Nucleus accumbens (tissue), 56 donors: ENCODE measurements at regions not wholly inside any gene's neighbourhood (a gene's known extent, or its start where the extent isn't known, plus 50 kb on each side); places are given as distances from the start of the nearest gene placed in this dataset.

Experiments
- DNase-seq, 56 donors: peaks; one replicate each; lab custom pipeline; 2025; lab: John Stamatoyannopoulos, UW

GRCh38 chr2:7930800-7931635 lies 750.8 kb upstream of the ID2 start:
- DNase-seq, result no peak

- no peak for DNase-seq
Observed at GRCh38 chr2:7931808-7932207, 750.0 kb upstream of the ID2 start.

- no peak for DNase-seq
Observed at GRCh38 chr2:7933672-7934071, 748.2 kb upstream of the ID2 start.

GRCh38 chr2:7934476-7934875 lies 747.4 kb upstream of the ID2 start:
- no peak for DNase-seq

- no peak for DNase-seq
Observed at GRCh38 chr2:7937082-7937481, 744.8 kb upstream of the ID2 start.

- DNase-seq, result no peak
Observed at GRCh38 chr2:7940723-7941122, 741.1 kb upstream of the ID2 start.

- no peak for DNase-seq
Observed at GRCh38 chr2:7943446-7943845, 738.4 kb upstream of the ID2 start.

- no peak for DNase-seq
Observed at GRCh38 chr2:7945026-7945425, 736.8 kb upstream of the ID2 start.

- no peak for DNase-seq
Observed at GRCh38 chr2:7950035-7950612, 731.7 kb upstream of the ID2 start.

GRCh38 chr2:7951001-7951400 lies 730.9 kb upstream of the ID2 start:
- no peak for DNase-seq

- no peak for DNase-seq
Observed at GRCh38 chr2:7951490-7951889, 730.4 kb upstream of the ID2 start.

GRCh38 chr2:7952046-7952745 lies 729.7 kb upstream of the ID2 start:
- no peak for DNase-seq

- no peak for DNase-seq
Observed at GRCh38 chr2:7953195-7953594, 728.7 kb upstream of the ID2 start.

GRCh38 chr2:7954234-7954633 lies 727.6 kb upstream of the ID2 start:
- no peak for DNase-seq

- DNase-seq, result no peak
Observed at GRCh38 chr2:7956126-7956689, 725.6 kb upstream of the ID2 start.

- no peak for DNase-seq
Observed at GRCh38 chr2:7961550-7961949, 720.3 kb upstream of the ID2 start.

GRCh38 chr2:7962161-7962560 lies 719.7 kb upstream of the ID2 start:
- no peak for DNase-seq

- DNase-seq, result no peak
Observed at GRCh38 chr2:7963787-7964186, 718.1 kb upstream of the ID2 start.

- DNase-seq, result no peak
Observed at GRCh38 chr2:7966032-7966431, 715.8 kb upstream of the ID2 start.

- DNase-seq, result no peak
Observed at GRCh38 chr2:7967707-7968405, 714.0 kb upstream of the ID2 start.
